EH (cell line): ENCODE measurements at regions not wholly inside any gene's neighbourhood (a gene's known extent, or its start where the extent isn't known, plus 50 kb on each side); places are given as distances from the start of the nearest gene placed in this dataset.

Experiments used
- DNase-seq: peaks from one replicate; pipeline ENCODE4 v3.0.0-alpha.2; 2015; ENCODE audit warnings: low read depth

DNA sequence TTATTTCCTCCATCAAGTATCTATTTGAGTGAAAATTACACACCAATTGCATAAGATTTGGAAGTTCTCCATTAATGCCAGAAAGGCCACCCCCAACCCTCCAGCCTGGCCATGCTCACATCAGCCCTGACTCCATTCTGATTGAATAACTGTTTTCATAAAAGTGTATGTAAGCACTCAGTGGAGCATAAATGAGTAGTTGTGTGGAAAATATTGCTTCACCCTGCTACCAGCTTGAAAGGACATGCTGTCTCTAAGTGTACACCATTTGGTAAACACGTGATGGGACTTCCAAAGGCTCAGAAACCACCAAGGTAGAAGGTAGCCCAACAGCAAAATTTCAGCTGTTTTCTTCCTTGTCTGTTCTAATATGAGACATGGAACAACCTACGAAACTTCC lies 393.8 kb downstream of the ZNF385D start:
- peak; percentile 4 for DNase-seq

DNA sequence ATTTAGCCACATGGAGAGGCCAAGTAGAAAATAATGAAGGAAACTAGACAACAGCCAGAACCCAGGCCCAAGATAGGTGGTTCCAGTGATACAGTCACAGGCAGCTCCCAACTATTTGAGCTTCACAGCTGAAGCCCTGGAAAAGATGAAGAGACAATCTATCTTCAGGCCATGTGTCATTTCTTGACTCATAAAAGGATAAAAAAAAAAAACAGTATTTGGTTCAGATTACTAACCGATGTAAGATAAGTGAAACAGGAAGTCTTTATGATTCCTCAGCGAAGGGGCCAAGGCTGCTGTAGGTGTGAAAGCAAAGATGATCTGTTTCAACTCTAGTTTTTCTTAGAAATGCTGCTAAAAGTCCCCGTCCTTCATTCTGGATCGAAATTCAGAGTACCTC lies 394.6 kb downstream of the ZNF385D start:
- peak; percentile 77 for DNase-seq

DNA sequence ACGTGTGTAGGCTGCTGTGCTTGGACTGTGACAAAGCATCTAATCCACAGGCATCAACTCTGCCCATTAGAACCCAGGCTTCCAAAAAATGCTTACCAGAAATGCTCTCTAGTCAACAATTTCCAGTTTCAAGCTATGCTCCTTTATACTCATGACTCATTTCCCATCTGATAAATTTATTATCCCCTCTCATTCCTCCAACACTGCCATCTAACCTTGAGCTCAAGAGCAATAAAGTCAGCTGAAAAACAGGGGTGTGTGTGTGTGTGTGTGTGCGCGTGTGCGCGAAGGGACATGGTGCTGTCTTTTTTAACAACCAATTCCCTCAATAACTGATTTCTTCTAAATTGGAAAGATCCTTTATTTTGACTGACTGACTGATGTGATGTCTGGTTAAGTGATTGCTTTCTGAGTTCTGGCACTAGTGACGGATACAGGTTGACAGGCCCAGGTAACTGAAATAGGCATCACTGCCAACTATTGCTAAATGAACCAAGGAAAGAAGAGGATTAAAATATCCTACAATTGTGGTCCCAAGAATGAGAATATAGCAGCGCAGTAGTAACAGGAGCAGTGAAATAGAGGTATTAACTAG lies 405.5 kb downstream of the ZNF385D start:
- peak; percentile 29 for DNase-seq

DNA sequence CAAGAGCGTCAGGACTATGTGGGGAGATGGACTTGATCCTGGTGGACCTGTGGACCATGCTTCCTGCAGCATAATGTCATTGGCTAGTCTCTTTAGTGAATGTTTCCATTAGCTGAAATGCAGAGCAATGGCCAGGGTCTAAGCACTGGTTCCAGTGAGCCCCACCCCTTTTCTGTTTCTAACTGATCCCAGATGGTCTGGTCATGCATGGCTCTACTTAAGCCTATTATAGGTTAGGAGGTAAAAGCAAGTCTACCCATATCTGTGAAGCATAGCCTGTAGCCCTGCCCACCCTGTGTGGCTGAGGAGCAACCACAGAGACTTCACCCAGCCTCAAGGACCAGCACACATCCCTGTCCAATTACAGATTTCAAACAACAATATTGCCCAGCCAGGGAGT lies 419.2 kb downstream of the ZNF385D start:
- DNase-seq = no peak

DNA sequence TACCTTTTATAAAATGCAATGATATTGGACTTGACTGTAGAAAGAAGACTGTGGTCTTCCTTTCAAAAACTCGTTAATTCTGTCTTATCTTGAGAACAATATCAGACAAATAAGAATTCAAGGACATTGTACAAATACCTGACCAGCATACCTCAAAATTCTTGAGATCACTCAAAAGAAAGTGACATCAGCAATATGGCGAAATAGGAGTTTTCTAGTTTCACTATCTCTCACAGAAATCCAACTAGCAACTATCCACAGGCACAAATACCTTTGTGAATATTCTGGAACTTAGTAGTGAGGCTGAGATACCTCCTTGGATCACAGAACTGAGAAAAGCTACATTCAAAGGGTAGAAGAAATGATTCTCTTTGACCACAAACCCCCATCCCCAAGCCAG lies 419.7 kb downstream of the ZNF385D start:
- DNase-seq = peak; percentile 17

DNA sequence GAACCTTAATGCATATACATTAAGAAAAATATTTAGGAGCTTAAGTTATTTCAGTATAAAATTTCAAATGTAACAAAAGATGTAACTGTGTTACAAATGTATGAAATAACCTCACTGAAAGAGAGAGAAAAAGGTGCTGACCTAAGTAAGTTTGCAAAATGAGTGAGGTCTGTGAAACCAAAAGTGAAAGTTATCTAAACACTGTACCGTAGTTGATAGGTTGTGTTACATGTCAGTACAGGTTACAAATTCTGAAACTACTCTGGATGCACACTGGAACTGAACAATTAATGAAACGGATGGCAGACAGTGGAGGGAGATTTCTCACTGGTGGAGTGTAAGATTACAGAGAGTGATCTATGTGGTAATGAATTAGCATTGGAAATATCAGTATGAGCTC lies 420.7 kb downstream of the ZNF385D start:
- no peak for DNase-seq

DNA sequence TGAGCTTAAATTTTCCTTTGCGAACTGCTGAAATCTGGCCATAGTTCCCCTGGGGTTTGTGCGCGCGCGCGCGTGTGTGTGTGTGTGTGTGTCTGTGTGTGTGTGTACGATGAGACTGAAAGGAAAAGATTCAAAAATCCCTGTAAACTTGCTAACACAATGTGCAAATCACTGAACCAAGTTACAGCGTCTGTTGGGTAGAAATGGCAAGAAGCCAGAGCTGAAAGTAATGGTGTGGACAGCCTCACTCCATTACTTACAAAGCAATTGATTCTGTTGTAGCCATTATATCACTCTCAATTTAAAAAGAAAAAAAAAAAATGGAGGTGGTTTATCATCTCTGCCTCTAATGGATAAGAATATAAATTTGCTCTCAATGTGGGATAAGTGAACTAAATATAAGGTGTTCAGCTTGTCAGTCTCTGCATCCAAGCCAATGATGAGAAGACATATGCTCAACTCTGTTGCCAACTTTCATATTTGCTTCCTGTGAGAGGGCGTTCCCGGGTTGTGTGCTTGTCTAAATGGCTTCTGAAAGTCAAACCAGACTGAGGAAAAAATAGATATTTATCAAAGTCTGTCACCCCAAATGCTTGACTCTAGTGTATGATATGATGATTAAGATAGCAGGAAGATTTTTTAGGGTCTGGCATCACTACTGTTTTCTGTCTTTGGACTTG lies 422.2 kb downstream of the ZNF385D start:
- DNase-seq = no peak

DNA sequence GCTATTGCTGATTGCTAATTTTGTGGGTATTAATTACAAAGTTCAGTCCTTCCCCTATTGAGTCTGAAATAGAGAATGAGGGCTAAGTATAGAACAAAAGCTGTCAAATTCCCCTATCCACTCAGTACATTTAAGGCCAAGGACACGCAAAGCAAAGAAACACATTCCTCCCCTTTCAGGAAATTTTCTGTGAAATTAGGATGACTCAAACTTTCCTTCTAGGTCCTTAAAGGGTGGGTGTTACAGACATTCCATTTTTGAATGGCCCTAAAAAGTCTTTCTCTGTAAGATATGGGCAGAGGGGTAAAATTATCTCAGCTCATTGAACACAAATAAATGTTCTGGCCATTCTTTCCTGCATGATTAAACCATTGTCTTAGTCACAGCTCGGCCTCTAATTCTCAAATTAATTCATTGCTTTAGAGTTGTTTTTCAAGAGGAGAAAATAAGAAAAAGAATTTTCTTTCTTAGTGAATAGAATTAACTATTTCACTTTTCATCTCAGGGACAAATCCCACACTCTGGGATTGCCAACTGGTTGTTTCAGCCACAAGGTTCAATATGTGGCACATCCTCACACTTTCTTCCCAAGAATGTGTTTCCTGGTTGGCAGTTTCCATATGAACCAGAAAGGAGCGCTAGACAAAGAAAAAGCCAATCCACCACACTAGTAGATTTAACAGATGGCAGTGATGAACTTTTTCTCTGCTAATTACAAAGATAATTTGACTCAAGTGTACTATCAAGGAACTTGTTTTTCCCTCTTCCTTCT lies 424.1 kb downstream of the ZNF385D start:
- peak; percentile 87 for DNase-seq

DNA sequence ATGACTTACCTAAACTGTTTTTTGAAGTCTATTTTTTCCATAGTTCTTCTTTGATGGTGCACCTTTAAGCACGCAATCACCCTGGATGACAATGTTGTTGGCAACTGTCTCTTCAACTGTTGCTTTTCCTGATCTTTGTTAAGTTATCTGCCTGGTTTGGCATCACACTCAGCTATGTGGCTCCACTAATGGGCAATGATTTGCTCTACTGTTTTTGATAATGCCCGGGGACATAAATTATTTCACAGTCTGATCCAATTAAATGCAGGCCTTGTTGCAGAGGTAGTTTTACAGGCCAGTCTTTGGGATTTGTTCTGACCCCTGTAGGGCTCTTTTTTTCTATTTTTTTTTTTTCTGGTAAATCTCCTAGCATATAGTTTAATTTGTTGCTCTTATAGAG lies 436.3 kb downstream of the ZNF385D start:
- no peak for DNase-seq

DNA sequence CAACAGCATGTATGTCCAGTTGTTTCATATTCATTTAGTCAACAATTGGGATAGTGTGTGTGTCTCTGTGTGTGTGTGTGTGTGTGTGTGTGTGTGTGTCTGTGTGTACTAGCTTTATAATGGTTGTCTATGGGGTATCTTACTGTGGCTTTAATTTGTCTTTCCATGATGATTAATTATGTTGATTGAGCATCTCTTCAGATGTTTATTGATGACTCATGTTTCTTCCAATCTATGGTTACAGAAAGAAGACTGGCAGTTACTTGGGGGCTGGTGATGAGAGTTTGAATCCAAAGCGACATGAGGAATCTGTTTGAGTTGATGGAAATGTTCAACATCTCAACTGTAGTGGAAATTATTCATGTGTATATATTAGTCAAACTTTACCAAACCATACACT lies 440.1 kb downstream of the ZNF385D start:
- DNase-seq = no peak

DNA sequence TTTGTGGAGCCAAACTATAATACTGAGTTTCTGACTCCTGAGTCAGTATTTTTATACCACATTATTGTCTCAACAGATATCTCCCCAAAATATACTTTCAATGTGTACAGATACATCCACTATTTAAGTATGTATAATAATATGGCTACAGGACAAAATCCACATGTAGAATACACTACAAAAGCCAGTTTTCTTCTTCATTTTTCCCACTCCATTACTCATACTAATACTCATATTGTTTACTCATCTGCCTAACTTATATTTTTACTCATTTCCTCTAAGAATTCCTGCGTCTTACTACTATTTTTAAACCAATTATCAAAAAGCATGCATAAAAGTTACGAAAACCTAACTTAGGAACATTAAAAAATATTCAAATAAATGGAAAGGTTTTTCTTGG lies 440.8 kb downstream of the ZNF385D start:
- DNase-seq = peak; percentile 54

DNA sequence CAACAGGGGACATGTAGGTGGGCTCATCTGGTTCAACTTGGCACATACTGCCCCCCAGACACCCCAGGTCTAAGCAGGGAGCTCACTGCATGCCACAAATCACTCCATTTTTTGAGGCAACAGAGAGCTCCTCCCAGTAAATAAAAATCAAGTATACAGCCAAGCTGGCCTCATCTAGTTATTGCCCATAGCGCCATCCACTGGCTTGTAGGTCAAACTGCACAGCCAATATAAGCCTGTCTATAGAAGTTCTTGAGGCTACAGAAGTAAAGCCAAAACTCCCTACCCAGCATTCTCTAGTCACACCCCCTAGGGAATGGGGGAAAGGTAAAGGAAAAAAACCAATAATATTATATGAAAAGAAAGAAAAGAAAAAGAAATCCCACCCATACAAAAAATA lies 453.7 kb downstream of the ZNF385D start:
- DNase-seq = no peak

DNA sequence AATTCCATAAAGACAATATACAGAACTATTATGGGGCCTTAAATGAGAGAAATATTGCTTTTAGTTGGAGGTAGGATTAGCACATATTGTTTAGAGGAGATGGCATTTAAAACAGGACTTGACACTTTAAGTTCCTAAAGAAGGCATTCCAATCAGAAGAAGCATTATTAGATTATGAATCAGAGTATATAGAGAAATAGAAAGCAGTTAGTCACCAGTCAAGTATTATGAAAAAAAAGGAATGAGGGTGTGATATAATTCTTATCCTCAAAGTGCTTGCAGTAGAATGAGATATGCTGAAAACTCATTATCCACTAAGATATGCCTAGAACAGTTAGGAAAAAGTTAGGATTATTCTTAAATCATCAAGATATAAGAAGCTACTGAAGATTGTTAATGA lies 456.2 kb downstream of the ZNF385D start:
- peak; percentile 78 for DNase-seq

DNA sequence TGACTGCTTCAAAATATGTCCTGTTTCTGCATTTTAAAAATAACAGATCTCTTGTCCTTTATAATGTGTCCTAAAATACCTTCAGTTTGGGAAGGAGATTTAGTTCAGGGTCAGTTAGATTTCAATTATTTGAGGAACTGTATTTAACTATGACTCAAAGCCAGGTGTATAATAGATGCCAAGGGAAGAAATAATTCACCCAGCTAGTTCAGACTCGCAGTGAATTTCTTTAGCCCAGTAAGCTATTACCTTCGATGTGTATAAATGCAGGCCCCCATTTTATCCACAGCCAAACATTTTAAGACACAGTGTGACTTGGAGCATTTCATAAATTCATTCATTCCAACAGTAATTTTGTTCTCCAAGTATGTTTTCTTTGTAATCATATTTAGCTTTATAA lies 458.0 kb downstream of the ZNF385D start:
- no peak for DNase-seq

DNA sequence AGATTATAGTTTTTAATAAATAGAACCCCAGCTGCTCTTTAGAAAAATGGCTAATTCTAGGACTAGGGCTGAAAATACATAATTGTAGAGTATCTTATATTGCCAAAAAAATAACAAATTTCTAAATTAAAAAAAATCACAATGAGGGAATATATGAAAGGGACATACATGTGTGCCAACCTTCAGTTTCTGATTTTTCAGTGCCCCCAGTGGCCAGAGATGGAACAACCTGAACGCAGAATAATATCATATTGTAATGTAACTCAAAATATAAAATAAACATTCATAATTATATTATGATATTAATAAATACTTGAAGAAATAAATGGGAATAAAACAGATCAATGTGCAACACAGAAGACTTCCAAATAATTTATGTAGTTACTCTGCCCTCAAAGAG lies 460.5 kb downstream of the ZNF385D start:
- no peak for DNase-seq

DNA sequence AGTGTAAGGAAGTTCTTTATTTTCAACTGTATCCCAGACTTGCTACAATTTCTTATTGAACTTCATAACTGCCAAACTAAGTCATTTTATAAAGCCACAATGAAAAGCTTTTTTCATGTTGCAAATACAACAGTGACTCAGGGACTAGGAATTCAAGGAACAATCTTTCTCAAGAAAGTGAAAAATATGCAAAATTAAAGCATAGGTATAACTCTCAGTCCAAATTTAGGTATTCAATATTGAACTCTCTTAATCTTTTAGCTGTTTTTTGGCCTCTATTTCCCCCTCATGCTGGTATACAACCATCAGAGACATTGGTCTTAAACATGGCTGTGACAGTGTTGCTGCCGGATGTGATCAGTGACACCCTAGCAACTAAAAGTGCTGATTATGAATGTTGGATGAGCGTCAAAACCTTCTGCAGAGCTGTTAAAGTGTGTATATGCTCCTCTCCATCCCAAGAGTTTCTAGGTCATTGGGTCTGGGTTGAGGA lies 476.9 kb downstream of the ZNF385D start:
- peak; percentile 59 for DNase-seq

DNA sequence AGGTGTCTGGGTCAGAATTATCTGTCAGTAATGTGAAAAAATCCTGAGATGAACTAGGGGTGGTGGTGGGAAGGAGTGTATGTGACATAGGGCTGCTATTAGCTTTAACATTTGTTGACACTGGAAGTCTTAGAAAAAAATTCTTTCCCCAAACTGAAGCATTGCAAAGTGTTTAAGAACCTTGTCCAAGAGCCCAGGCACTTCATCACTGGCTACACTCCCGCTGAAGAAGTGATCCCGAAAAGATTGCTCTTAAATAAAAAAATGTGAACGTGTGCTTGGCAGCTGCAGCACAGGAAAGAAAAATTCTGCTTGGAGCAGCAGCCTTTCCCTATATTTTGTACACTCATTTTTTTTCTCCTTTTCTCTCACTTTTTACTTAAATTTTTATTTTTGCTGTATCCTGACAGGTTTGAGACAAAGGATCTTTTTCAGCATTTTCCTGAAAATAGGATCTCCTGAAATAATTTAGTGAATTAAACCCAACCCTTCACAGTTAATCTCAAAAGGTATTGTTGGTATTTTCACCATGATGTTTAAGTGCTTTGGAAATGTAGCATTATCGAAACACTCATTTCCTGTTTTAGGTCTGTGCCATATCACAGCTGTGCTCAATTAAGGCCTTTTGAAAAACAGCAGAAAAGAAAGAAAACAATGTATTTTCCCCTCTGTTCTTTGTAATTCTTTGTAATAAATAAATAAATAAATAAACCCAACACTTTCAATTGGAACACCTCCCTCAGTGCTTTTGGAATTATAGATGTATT lies 477.6 kb downstream of the ZNF385D start:
- peak; percentile 54 for DNase-seq

DNA sequence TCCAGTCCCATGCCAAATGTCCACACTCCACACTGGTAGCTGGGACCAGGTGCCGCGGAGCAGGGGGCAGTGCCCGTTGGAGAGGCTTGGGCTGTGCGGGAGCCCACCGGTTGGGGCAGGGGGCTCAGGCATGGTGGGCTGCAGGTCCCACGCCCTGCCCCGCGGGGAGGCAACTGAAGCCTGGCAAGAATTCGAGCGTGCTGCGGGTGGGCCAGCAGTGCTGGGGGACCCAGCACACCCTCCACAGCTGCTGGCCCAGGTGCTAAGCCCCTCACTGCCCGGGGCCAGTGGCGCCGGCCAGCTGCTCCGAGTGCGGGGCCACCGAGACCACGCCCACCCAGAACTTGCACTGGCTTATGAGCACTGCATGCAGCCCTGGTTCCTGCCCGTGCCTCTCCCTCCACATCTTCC lies 479.4 kb downstream of the ZNF385D start:
- DNase-seq = no peak

DNA sequence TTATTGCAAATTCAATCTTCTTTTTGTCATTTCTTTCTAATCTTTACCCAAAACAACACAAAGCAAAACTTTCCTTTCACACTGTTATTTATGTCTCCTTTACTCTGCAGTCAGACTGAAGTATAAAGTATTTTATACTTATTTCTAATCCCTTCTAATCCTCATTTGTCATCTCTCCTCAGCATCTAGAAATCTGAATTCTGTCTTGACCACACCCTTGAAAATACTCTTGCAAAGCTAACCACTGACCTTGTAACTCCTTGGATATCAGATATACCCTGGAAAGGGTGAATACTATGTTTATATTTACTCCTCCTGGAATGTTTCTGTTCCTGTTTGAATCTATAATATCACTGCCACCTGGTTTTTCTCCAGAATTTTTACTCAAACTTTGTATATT lies 481.1 kb downstream of the ZNF385D start:
- no peak for DNase-seq

DNA sequence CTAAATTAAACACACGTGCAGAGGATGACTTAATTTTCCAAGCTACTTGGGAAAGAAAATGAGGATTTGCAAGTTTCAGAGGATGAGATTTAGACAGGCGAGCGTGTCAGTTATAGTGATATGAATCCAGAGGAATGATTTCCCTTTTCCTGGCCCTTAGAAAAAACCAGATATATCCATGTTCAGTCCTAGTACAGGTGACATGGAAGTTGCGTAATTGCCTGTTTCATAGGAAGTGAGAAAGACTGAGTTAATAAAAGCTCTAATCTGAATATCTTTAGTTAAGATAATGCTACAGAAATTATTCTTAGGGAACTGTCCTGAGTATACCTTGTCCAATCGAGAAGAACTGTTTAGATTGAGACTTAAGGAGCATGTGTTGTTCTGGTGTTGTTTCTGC lies 490.5 kb downstream of the ZNF385D start:
- no peak for DNase-seq

DNA sequence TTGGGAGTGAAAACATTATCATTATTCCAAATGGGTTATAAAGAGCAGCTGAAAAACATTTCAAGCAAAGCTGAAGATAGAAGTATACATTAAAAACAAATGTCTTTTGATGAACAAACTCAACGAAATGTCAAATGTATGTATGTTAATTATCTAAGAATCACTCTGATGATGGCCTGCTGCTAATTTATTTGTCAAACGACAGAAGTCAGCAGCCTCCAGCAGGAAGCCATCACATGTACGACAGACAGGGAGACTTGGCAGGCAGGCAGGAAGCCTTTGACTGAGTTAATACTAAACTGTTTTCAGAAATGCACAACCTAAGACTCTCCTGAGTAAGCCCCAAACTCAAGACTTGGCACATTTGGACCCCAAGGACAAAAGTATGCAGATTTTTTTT lies 491.1 kb downstream of the ZNF385D start:
- no peak for DNase-seq

DNA sequence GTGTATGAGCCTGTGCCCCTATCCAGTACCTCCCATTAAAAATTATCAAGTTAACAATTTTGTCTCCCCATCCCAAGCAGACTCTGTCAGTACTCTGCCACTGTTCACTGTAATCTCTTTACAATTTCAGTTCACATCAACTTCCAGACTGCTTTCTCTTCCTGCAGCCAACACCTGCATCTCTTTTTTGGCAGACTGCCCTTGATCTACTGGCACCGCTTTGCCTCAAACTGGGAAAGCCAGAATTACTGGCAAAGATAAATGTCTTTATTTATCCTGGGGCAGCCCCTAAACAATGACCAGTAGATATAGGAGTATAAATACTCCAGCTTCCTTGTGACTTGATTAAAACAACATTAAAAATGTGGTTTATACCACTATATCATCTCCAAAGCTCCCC lies 494.1 kb downstream of the ZNF385D start:
- no peak for DNase-seq

DNA sequence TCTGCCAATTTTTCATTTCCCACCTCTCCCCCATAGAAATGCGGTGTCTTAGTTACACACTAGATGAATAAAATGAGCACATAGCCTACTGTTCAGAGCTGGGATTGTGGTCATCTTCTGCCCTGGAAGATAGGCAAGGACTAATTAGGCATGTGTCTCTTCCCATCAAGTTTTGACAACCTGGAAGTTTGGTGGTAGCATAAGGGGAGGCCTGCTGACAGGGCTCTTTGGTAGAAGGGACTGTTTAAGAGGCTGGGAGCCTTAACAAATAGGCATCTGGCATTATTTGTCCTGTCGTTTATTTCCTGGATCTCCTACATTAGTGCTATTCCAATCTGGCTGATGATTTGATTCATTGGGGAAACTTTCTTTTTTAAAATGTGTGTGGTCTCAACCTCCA lies 512.3 kb downstream of the ZNF385D start:
- DNase-seq = no peak
